HT-29 (cell line): ENCODE measurements at regions not wholly inside any gene's neighbourhood (a gene's known extent, or its start where the extent isn't known, plus 50 kb on each side); places are given as distances from the start of the nearest gene placed in this dataset.

Source experiments
- DNase-seq: peaks from one replicate; pipeline ENCODE4 v3.0.0-alpha.2; 2015; ENCODE audit warnings: low spot score

DNA sequence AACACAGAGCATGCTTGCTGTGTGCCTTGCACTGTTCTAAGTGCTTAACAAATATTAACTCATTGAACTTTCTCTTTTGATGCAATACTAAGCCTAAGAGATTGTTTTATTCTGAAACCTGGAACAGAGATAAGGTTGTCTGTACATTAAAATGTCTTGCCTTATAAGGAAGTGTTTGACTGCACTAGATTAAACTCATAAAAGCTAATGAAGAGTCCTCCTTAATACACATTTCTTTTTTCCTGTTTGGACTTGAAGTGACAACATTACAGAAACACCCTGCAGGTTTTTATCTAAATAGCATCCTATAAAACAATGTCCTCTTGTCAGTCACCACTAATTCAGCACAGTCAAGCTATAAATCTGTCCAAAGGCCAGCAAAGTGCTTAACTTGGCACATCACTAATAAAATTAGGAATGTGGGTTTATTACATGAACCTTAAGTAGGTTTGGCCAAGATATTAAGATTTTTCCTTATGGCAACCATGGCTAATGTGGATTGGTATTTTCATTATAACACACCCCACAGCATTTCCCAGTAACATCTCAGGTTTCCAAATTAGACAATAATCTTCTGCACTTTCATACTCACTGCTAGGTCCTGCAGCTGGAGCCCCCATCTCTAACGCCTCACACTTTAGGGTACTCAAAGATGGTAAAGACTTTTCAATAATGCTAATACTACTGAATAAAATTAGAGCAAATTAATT lies 389.7 kb downstream of the LMO4 start:
- peak; percentile 79 for DNase-seq

DNA sequence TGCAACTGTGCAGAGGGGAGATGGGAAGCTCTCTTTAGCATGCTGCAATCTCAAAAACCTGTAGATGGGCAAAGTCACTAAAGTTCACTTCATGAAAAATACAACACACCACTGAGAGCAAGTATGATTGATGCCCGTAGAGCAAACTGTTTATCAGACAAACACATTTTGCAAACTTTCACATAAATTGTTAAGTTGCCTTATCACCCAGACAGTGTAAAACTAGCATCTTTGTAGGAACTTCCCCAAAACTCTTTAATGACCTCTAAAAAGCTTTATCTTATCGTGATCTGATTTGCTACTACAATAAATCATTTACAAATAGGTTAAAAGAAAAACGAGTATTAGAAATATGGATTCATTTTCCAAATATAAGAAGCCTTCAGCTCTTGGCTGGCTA lies 391.0 kb downstream of the LMO4 start:
- DNase-seq = peak; percentile 33

DNA sequence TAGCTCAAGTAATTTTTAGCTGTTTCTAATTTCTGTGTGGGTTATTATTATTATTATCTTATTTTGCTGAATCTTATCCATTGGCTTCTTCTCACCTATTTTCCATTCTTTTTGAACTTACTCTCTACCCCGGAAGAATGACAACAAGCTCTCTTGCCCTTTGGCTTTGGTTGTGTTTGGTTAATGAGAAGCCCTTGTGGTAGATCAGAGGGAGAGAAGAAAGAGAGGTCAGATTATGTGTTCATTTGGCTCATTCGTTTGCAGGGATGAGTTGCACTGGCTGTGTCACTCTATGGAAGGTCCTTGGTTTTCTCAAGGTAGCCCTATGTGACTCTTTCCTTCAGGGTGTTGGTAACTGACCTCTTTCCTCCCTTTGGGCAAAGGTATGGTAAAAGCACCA lies 391.9 kb downstream of the LMO4 start:
- DNase-seq = peak; percentile 30

GRCh38 chr1:87723193-87723592 lies 394.5 kb downstream of the LMO4 start:
- no peak for DNase-seq

GRCh38 chr1:87728169-87728568 lies 399.5 kb downstream of the LMO4 start:
- no peak for DNase-seq

DNA sequence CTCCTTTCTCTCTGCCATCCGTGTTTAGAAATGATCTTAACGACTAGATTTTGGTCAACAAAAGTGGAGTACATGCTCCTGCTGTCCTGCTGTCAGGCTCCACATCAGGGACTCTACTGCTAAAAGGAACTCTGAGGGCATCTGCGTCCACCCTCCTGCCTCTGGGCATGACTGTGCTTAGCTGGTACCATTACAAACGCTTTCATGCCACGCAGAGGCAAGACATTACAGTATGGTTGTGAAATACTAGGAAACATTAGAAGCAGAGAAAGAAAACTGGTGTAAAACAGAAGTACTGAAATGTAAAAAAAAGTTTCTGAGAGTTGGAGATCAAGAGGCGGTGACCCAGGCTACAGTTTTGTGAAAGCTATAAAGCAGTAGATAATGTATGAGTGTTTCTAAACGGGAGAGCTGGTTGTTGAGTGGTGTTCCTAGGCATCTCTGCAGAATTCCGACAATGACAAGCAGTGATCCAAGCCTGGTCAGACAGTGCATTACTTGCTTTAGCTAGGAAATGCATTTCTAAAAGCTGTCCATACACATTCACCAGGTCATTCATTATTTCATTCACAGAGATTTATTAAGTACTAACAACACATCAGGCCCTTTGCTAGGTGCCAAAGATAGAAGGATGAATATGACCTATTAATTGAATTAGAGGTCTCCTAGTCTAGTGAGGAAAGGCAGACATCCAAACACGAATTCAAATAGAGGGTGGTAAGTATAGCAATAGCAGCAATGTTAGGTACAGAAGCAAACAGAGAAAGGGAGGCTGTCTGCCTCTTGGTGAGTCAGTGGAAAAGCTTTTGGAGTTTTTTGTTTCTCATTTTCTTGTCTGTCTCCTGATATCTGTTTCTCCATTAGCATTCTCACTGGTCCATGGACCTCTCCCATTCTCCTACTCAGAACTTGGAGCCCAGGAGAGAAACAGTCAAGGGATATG lies 401.9 kb downstream of the LMO4 start:
- DNase-seq = no peak

DNA sequence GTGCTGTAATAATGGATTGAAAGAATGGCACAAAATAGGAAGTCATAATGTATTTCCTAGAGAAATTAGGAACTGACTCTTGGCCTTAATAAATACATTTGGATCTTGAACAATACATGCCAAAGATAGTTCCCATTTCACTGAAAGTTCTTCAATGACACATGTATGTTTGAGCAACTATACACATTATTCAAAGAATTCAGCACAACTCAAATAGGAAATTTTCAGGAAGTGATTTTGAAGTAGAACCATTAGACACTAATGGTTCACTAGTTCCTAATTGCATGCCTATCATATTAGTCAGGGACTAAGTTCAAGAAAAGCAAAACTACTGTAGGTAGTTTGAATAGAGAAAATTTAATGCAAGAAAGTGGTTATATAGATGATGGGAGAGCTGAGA lies 404.7 kb downstream of the LMO4 start:
- no peak for DNase-seq

- peak; percentile 15 for DNase-seq
Measured at GRCh38 chr1:87735750-87736149, 407.1 kb downstream of the LMO4 start.

DNA sequence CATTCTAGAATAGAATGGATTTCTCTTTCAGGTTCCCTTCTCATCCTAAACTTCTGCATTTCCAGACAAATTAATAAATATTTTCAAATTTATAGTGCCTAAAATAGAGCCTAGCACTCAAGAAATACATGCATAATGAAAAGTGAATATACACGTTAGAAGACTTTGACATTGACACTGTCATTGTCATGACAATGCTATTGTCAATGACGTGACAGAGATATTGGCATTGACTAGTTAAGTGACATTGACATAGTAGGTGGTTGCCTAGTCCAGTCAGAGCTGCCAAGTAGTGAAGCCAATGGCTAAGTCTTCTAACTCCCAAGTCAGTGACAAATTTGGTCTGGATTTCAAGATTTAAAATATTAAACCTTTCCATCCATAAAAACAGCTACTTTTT lies 410.5 kb downstream of the LMO4 start:
- no peak for DNase-seq

DNA sequence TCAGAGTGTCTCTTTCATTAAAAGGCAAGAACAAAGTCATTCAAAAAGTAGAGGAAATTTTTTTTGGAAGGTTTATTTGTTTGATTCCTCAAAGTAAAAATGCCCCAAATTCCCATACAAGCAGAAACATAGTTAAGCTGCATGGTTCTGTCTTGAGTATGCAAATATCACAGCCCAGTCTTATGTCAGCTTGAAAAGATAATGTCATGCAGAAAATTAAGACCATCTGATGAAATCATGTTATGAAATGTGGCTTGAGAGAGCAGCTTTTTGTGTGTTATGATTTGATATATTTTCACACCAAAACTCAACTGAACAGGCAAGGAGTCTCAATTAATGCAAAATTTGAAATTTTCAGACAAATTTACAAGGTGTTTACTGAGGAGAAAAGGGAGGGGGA lies 411.0 kb downstream of the LMO4 start:
- DNase-seq = no peak

- no peak for DNase-seq
Measured at GRCh38 chr1:87743256-87743655, 414.6 kb downstream of the LMO4 start.

DNA sequence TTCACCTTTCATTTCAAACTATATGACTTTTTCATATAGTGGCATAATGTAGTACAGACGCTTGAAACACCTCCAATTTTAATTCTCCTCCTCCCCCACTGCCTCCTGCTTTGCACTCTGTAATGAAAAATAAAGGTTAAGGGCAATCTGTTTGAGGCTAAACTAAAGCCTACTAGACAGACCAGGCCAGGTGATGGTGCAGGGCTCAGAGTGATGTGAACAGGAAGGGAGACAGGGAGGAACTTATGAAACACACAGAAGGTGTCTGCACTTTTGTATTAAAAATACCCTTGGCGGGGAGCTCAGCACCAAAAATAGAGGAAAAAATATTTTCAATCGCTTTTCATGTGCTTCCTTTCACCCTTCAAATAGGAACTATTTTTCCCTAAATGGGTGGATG lies 415.4 kb downstream of the LMO4 start:
- DNase-seq = no peak

DNA sequence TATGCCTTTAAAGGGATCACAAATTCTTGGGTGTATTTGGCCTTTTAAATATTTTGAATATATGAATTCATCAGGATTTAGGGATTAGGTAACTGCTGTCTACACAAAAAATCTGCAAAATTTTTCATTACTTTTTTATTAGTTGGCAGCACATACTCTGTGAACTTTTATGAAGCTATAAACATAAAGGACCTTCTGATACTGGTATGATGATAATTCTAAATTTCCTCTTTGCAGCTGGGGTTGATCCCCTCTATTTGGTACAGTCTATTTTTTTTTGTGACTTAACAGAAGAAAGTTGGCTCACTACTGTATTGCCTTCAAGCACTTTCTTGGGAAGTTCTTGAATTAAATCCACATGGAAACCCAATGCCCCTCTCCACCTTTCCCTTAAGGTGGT lies 416.1 kb downstream of the LMO4 start:
- no peak for DNase-seq

DNA sequence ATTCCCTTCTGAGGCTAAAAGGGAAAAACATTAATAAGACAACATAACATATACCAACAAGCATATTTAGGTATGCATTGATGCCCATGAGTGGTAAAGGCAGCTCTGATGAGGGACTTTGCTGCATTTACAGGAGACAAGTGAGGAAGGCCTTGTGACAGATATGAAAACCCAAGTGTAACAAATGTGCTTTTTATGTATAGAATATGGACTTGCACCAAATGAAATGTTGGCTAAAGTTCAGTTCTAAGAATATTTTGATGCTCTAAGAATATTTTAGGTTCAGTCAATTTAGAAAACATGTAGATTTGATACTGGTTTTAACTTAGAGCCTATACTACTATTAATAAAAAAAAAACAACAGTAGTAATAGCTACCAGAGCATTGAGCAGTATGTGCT lies 424.7 kb downstream of the LMO4 start:
- DNase-seq = no peak

GRCh38 chr1:87754139-87754538 lies 425.5 kb downstream of the LMO4 start:
- DNase-seq = no peak

DNA sequence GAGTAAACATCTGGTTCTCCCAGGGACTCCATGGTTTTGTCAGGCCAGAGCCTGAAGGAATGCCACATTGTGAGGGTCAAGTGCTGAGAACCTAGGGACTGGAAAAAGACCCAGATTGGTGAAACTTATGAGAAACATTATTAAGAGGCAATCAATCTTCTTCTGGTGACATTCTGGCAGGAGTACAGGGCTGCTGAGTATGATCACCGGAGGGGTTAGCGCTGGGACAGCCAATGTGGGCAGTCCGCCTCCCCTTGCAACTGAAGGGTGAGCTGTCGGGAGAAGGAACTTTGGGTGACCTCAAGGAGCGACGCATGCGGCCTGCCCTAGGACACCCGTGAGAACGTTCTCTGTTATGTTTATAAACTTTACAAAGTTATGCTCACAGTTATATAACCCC lies 429.0 kb downstream of the LMO4 start:
- no peak for DNase-seq

- DNase-seq = no peak
Measured at GRCh38 chr1:87759421-87760087, 430.9 kb downstream of the LMO4 start.

- no peak for DNase-seq
Measured at GRCh38 chr1:87760155-87760554, 431.5 kb downstream of the LMO4 start.

DNA sequence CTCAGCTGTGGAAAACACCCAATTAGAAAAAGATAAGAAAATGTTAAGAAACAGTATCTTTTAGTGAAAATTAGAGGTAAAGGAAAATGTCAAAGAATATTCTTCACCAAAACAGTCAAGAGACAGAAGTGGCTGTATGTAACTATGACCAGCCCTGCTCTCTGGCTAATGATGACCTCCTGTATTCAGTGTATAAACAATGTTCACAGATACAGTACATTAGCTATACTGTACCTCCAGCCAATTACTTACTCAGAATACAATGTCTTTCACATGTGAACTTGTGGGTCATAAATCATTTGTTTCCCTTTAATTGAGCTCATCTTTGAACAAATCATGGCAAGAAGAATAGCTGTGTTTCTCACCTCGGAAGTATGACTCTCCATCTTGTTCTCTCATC lies 432.0 kb downstream of the LMO4 start:
- no peak for DNase-seq

- DNase-seq = no peak
Measured at GRCh38 chr1:87763483-87763882, 434.8 kb downstream of the LMO4 start.

DNA sequence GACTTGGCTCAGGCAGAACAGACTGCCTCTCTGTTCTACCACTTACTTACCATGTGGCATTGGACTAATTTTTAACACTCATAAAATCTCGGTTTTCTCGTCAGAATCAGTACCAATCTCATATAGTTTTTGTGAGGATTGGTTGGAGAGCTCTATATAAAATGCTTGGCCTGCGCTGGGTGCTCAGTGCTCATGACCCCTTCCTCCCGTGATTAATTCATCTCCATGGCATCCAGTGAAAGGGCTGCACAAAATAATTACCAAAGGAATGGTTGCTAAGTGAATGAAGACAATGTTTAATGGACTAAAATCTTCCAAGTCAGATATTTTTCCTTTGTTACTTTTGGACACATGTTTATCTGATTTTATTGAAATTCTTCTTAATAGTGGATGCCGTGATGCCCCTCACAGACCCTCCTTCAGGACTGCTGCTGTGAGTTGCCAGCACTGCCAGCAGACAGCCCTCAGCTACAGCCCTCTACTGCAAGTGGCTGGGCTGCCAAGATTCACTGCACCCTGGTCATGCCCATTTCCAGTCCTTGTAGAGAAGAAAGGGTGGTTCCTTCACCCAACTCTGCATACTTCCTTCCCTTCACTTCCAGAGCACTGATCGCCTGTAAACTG lies 436.5 kb downstream of the LMO4 start:
- DNase-seq = no peak

GRCh38 chr1:87765681-87766070 lies 437.0 kb downstream of the LMO4 start:
- DNase-seq = no peak
